ENCODE measurements at regions not wholly inside any gene's neighbourhood (a gene's known extent, or its start where the extent isn't known, plus 50 kb on each side); places are given as distances from the start of the nearest gene placed in this dataset.
"Not testable (repeated sequence)": the region's sequence is repeated elsewhere in the genome, so short reads cannot be mapped to it uniquely, and the experiment has no call there.

GRCh38 chr5:2166306-2166978 lies 283.7 kb upstream of the IRX4 start:
- DNase-seq (ENCODE audit: low spot score), result no peak

GRCh38 chr5:2165615-2166305 lies 283.0 kb upstream of the IRX4 start:
- DNase-seq (ENCODE audit: low spot score), result no peak

GRCh38 chr5:2165203-2165602 lies 282.5 kb upstream of the IRX4 start:
- DNase-seq (ENCODE audit: low spot score), result no peak

GRCh38 chr5:2164586-2164985 lies 281.9 kb upstream of the IRX4 start:
- DNase-seq (ENCODE audit: low spot score), result no peak

- DNase-seq (ENCODE audit: low spot score), result no peak
Observed at GRCh38 chr5:2163940-2164490, 281.3 kb upstream of the IRX4 start.

- no peak for DNase-seq (ENCODE audit: low spot score)
Observed at GRCh38 chr5:2163060-2163856, 280.5 kb upstream of the IRX4 start.

GRCh38 chr5:2160811-2161210 lies 278.1 kb upstream of the IRX4 start:
- DNase-seq (ENCODE audit: low spot score), result no peak

- no peak for DNase-seq (ENCODE audit: low spot score)
Observed at GRCh38 chr5:2158767-2159166, 276.0 kb upstream of the IRX4 start.

- DNase-seq (ENCODE audit: low spot score), result no peak
Observed at GRCh38 chr5:2158109-2158508, 275.4 kb upstream of the IRX4 start.

- DNase-seq (ENCODE audit: low spot score), result no peak
Observed at GRCh38 chr5:2157372-2157771, 274.6 kb upstream of the IRX4 start.

- no peak for DNase-seq (ENCODE audit: low spot score)
Observed at GRCh38 chr5:2156358-2157059, 273.8 kb upstream of the IRX4 start.

- no peak for DNase-seq (ENCODE audit: low spot score)
Observed at GRCh38 chr5:2155556-2155955, 272.8 kb upstream of the IRX4 start.

- no peak for DNase-seq (ENCODE audit: low spot score)
Observed at GRCh38 chr5:2153802-2154201, 271.1 kb upstream of the IRX4 start.

- DNase-seq (ENCODE audit: low spot score), result no peak
Observed at GRCh38 chr5:2153350-2153749, 270.6 kb upstream of the IRX4 start.

- not testable (repeated sequence) for DNase-seq (ENCODE audit: low spot score)
Observed at GRCh38 chr5:2151301-2151888, 268.7 kb upstream of the IRX4 start.

GRCh38 chr5:2149195-2149539 lies 266.4 kb upstream of the IRX4 start:
- DNase-seq (ENCODE audit: low spot score), result no peak

GRCh38 chr5:2148312-2149194 lies 265.8 kb upstream of the IRX4 start:
- DNase-seq (ENCODE audit: low spot score), result no peak

GRCh38 chr5:2147504-2148311 lies 265.0 kb upstream of the IRX4 start:
- DNase-seq (ENCODE audit: low spot score), result no peak

- DNase-seq (ENCODE audit: low spot score), result no peak
Observed at GRCh38 chr5:2143646-2144353, 261.1 kb upstream of the IRX4 start.
